ENCODE measurements at regions not wholly inside any gene's neighbourhood (a gene's known extent, or its start where the extent isn't known, plus 50 kb on each side); places are given as distances from the start of the nearest gene placed in this dataset.

- H3K79me2 ChIP-seq (ENCODE audit: insufficient read depth, low read length) = no peaks in the 10 kb centered on the region
- H3K9me3 ChIP-seq (ENCODE audit: control insufficient read depth, low read depth, low read length) = no peaks in the 10 kb centered on the region
- no peak overlapping the region for H2BK15ac ChIP-seq (ENCODE audit: low read depth, low read length)
- no peak overlapping the region for H2BK120ac ChIP-seq (ENCODE audit: low read depth, low read length, poor library complexity, severe bottlenecking)
- no peak overlapping the region for H2BK5ac ChIP-seq (ENCODE audit: insufficient read length, low read length)
- no peaks in the 10 kb centered on the region for H3K27me3 ChIP-seq (ENCODE audit: insufficient read depth, low read length)
- no peak overlapping the region for H3K9ac ChIP-seq (ENCODE audit: extremely low read depth, insufficient read length, low read length)
- Mint-ChIP-seq H3K36me3 (ENCODE audit: insufficient read depth in 1 of 3, low read depth in 3 of 3) (peaks cover 5 to 11% (median 10%) of the 10 kb centered on the region in 3 experiments; a peak in 6 of 7 replicates), H3K27me3 (ENCODE audit: low read depth) (no peaks in the 10 kb centered on the region; the same call in 1 of the 2 replicates), H3K4me1 (peaks cover 35 to 38% of the 10 kb centered on the region in 2 experiments), H3K4me3 (no peak overlapping the region), H3K9me3 (peaks cover 7 to 8% of the 10 kb centered on the region in 2 experiments), H3K27ac (no peak overlapping the region; a peak in 1 of 7 replicates)
- H3K23ac ChIP-seq (ENCODE audit: insufficient read length, low read depth, low read length) = no peak overlapping the region
- H2AFZ ChIP-seq (ENCODE audit: low read length) = no peak overlapping the region
- WGBS (ENCODE audit: extremely low coverage, insufficient read length, low lambda C conversion rate) = no CpG with 5 or more reads among the region's 1 CpG
- H3K79me1 ChIP-seq (ENCODE audit: insufficient read depth, low read depth, low read length, poor library complexity, severe bottlenecking) = no peaks in the 10 kb centered on the region
- no peak overlapping the region for H2BK12ac ChIP-seq (ENCODE audit: insufficient read length, low read depth, low read length)
- H3K4me1 ChIP-seq (ENCODE audit: insufficient read depth, low read length) = peaks cover 7% of the 10 kb centered on the region; the same call in 1 of the 2 replicates
- TF ChIP-seq, protein P1, sequence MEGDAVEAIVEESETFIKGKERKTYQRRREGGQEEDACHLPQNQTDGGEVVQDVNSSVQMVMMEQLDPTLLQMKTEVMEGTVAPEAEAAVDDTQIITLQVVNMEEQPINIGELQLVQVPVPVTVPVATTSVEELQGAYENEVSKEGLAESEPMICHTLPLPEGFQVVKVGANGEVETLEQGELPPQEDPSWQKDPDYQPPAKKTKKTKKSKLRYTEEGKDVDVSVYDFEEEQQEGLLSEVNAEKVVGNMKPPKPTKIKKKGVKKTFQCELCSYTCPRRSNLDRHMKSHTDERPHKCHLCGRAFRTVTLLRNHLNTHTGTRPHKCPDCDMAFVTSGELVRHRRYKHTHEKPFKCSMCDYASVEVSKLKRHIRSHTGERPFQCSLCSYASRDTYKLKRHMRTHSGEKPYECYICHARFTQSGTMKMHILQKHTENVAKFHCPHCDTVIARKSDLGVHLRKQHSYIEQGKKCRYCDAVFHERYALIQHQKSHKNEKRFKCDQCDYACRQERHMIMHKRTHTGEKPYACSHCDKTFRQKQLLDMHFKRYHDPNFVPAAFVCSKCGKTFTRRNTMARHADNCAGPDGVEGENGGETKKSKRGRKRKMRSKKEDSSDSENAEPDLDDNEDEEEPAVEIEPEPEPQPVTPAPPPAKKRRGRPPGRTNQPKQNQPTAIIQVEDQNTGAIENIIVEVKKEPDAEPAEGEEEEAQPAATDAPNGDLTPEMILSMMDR (conservative IDR thresholded peaks at IDR 0.05) = no peak
- H4K20me1 ChIP-seq (ENCODE audit: control insufficient read depth, insufficient read depth, insufficient read length) = no peaks in the 10 kb centered on the region
- H4K91ac ChIP-seq (ENCODE audit: insufficient read length, low read depth, low read length) = no peak overlapping the region
- no peak overlapping the region for H3K4me2 ChIP-seq (ENCODE audit: insufficient read depth, insufficient read length, low read length)
- no peak overlapping the region for H3K14ac ChIP-seq (ENCODE audit: insufficient read depth, low read length)
- no peak overlapping the region for H2BK20ac ChIP-seq (ENCODE audit: low read depth, low read length, poor library complexity, severe bottlenecking)
- no peak overlapping the region for H4K5ac ChIP-seq (ENCODE audit: insufficient read length, low read depth, low read length)
- H3K18ac ChIP-seq (ENCODE audit: insufficient read length, low read depth, low read length) = no peak overlapping the region
- H3K27ac ChIP-seq (ENCODE audit: insufficient read length, low read depth, low read length) = no peak overlapping the region
- H3T11ph ChIP-seq (ENCODE audit: low read length) = no peak overlapping the region
- no peak for DNase-seq
- H2AK5ac ChIP-seq (ENCODE audit: insufficient read length, low read length) = no peak overlapping the region
- H4K8ac ChIP-seq (replicated peaks; ENCODE audit: insufficient read length, low read depth, low read length) = no peak overlapping the region
- no peaks in the 10 kb centered on the region for H3K23me2 ChIP-seq (ENCODE audit: insufficient read length, low read depth, low read length, poor library complexity, severe bottlenecking)
- H3K56ac ChIP-seq (ENCODE audit: insufficient read length, low read depth, low read length) = no peak overlapping the region
- H3K4ac ChIP-seq (ENCODE audit: low read depth, low read length) = no peak overlapping the region
These were observed 129.9 kb downstream of the MRPL14 start for GRCh38 chr6:43997345-43997677.
